T-cell (primary cell): ENCODE measurements at regions not wholly inside any gene's neighbourhood (a gene's known extent, or its start where the extent isn't known, plus 50 kb on each side); places are given as distances from the start of the nearest gene placed in this dataset.
"Not testable (repeated sequence)": the region's sequence is repeated elsewhere in the genome, so short reads cannot be mapped to it uniquely, and the experiment has no call there.

Source experiments
- ATAC-seq, 4 experiments: fragments of 200-7000 bp in 3 of 4; fragments of 150-1000 bp in 1 of 4; cut with Tn5 transposase; replicated peaks in 1 of 4; 1 replicate in 3 of 4; 2 replicates in 1 of 4; pipeline ENCODE4 v1.10.0; 2021; ENCODE audit warnings: moderate library complexity in 3 of 4, mild to moderate bottlenecking in 2 of 4, moderate number of reproducible peaks in 1 of 4
- CTCF ChIA-PET, 2 donors: fragments of 300-600 bp; sonication (Branson Sonifier 250); formaldehyde crosslinking; loops; one replicate each; lab custom pipeline; 2022; ENCODE audit warnings: antibody characterized with exemption in 2 of 2; lab: Charles Lee
- POLR2A ChIA-PET, 2 donors: fragments of 300-600 bp; sonication (Branson Sonifier 250); formaldehyde crosslinking; loops; one replicate each; lab custom pipeline; 2022; ENCODE audit warnings: antibody characterized with exemption in 2 of 2; lab: Charles Lee
- DNase-seq, 35 experiments: peaks; one replicate each; pipeline versions ENCODE4 v3.0.0 to v3.0.0-alpha.2; 2013 to 2023
- H3K27ac ChIP-seq: one replicate; pipeline ENCODE4 v1.5.1; 2013; ENCODE audit warnings: low read length
- H3K27me3 ChIP-seq, 2 experiments: replicated peaks in 1 of 2; 1 replicate in 1 of 2; 2 replicates in 1 of 2; pipeline versions ENCODE4 v1.6.1 to v1.7.0; 2013; ENCODE audit warnings: low read length in 1 of 2, mixed read lengths in 1 of 2; ENCODE audit not compliant: control insufficient read depth in 2 of 2, insufficient read depth in 2 of 2; ENCODE audit errors: extremely low read depth in 1 of 2
- H3K36me3 ChIP-seq, 2 donors: 1 replicate in 1 of 2; 2 replicates in 1 of 2; pipeline versions ENCODE4 v1.6.1 to v1.7.0; 2013; ENCODE audit warnings: low read length in 1 of 2; ENCODE audit not compliant: control insufficient read depth in 2 of 2, insufficient read depth in 1 of 2; ENCODE audit errors: extremely low read depth in 1 of 2
- H3K4me1 ChIP-seq, 2 experiments: 1 replicate in 1 of 2; 2 replicates in 1 of 2; pipeline versions ENCODE4 v1.6.1 to v1.7.0; 2013; ENCODE audit warnings: low read length in 2 of 2, mixed read lengths in 1 of 2; ENCODE audit not compliant: insufficient read depth in 2 of 2, control insufficient read depth in 1 of 2; ENCODE audit errors: extremely low read depth in 1 of 2
- H3K4me3 ChIP-seq, 2 donors: 1 replicate in 1 of 2; 2 replicates in 1 of 2; pipeline versions ENCODE4 v1.5.1 to v1.7.0; 2013; ENCODE audit warnings: mild to moderate bottlenecking in 2 of 2, low read length in 1 of 2, moderate library complexity in 1 of 2; ENCODE audit not compliant: control insufficient read depth in 1 of 2; ENCODE audit errors: extremely low read depth in 1 of 2
- H3K9me3 ChIP-seq: 2 replicates; pipeline ENCODE4 v1.7.0; 2013
- H3K27ac Mint-ChIP-seq, 2 donors: one replicate each; pipeline ENCODE4 v1.8.0; 2020 to 2021; ENCODE audit warnings: mild to moderate bottlenecking in 2 of 2, mixed read lengths in 2 of 2
- H3K27me3 Mint-ChIP-seq, 2 donors: one replicate each; pipeline ENCODE4 v1.8.0; 2021 to 2022; ENCODE audit warnings: mixed read lengths in 2 of 2
- H3K36me3 Mint-ChIP-seq: one replicate; pipeline ENCODE4 v1.8.0; 2021; ENCODE audit warnings: mixed read lengths
- H3K4me1 Mint-ChIP-seq, 3 donors: one replicate each; pipeline ENCODE4 v1.8.0; 2020 to 2022; ENCODE audit warnings: mixed read lengths in 3 of 3, mild to moderate bottlenecking in 1 of 3
- H3K4me3 Mint-ChIP-seq, 3 donors: one replicate each; pipeline ENCODE4 v1.8.0; 2020 to 2022; ENCODE audit warnings: mild to moderate bottlenecking in 3 of 3, mixed read lengths in 3 of 3, moderate library complexity in 3 of 3
- H3K9me3 Mint-ChIP-seq, 3 donors: one replicate each; pipeline ENCODE4 v1.8.0; 2020 to 2022; ENCODE audit warnings: mixed read lengths in 3 of 3
- WGBS: methylation state at CpG from one replicate; pipeline ENCODE4 v1.1.5; 2013; ENCODE audit warnings: missing lambda C conversion rate; ENCODE audit not compliant: insufficient coverage; 5-methylcytosine and 5-hydroxymethylcytosine counted together

DNA sequence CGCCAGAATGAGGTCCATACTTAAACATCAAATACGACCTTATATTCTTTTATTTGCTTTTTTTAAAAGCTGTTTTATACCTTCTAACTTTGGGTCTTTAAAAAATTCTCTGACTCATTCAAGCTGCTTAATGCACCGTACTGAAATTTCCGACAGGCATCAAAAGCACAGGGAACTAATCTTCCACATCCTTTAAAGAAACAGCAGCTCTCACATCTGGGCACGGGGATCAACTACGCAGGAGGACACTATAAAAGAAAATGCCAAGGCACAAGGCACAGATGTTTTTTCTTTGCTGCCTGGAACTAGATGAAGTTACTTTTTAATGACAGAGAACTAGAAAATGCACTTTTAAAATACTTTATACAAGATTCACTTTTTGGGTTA lies 112.4 kb upstream of the ARG1 start:
- Histone ChIP-seq H3K27me3 (no peaks in the 10 kb centered on the region), H3K4me1 (no peaks in the 10 kb centered on the region), H3K36me3 (no peaks in the 10 kb centered on the region), H3K27ac (no peak overlapping the region), H3K9me3 (no peaks in the 10 kb centered on the region), H3K4me3 (no peak overlapping the region)
- H3K4me1 Mint-ChIP-seq: peaks cover 6 to 10% (median 6%) of the 10 kb centered on the region in 3 donors
- ATAC-seq (no peak), DNase-seq (no peak)
- H3K27ac Mint-ChIP-seq: no peak overlapping the region
- CTCF ChIA-PET: interaction anchor here in 1 of 2 donors (0.6 kb wide), 1 partner anchor 12 kb away, joined by 3 read pairs; no protein-coding TSS in a partner anchor
- WGBS: 93% methylated on average over 3 of the region's 6 CpGs
- no peaks in the 10 kb centered on the region for H3K9me3 Mint-ChIP-seq
- no peak overlapping the region for H3K4me3 Mint-ChIP-seq
- POLR2A ChIA-PET: interaction anchor here in 1 of 2 donors (0.6 kb wide), 1 partner anchor 178 kb away, joined by 3 read pairs; no protein-coding TSS in a partner anchor
- no peaks in the 10 kb centered on the region for H3K27me3 Mint-ChIP-seq
- no peaks in the 10 kb centered on the region for H3K36me3 Mint-ChIP-seq

DNA sequence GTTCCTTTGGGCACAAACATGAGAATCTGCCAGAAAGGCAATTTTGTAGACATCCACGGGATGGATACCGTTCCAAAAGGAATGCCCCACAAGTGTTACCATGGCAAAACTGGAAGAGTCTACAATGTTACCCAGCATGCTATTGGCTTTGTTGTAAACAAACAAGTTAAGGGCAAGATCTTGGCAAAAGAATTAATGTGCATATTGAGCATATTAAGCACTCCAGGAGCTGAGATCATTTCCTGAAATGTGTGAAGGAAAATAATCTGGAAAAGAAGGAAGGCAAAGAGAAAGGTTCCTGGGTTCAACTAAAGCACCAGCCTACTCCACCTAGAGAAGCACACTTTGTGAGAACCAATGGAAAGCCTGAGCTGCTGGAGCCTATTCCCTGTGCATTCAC lies 103.9 kb upstream of the ARG1 start:
- no peaks in the 10 kb centered on the region for H3K4me1 ChIP-seq
- 91% methylated on average over 2 of the region's 2 CpGs for WGBS
- H3K36me3 Mint-ChIP-seq: no peaks in the 10 kb centered on the region
- H3K9me3 Mint-ChIP-seq: peaks cover 2 to 8% (median 3%) of the 10 kb centered on the region in 3 donors
- H3K9me3 ChIP-seq: no peaks in the 10 kb centered on the region
- CTCF ChIA-PET: no interaction called here
- DNase-seq (no peak), ATAC-seq (no peak)
- no peak overlapping the region for H3K27ac ChIP-seq
- H3K27ac Mint-ChIP-seq: no peak overlapping the region
- no peaks in the 10 kb centered on the region for H3K27me3 Mint-ChIP-seq
- no peaks in the 10 kb centered on the region for H3K27me3 ChIP-seq
- no peaks in the 10 kb centered on the region for H3K4me1 Mint-ChIP-seq
- no peak overlapping the region for H3K4me3 ChIP-seq
- H3K36me3 ChIP-seq: no peaks in the 10 kb centered on the region
- POLR2A ChIA-PET: no interaction called here
- H3K4me3 Mint-ChIP-seq: no peak overlapping the region

DNA sequence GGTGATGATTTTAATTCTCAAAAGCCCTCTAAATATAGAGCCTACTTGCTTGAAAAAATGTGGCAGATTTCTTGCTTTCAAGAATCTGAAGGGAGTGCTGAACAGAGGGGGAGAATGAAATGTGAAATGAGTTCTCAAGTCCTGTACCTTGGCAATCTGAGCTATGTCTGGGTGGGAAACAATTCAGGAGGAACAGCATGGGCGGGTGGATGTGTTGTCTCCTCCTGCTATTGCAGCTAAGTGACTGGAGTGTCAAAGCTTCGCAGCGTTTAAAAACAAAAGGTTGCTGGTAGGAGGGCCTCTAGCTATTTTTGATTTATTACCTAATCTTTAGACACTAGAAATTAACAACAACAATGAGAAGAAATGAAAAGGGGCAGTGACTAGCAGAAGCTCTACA lies 102.5 kb upstream of the ARG1 start:
- peaks cover 3% of the 10 kb centered on the region for H3K9me3 ChIP-seq
- no peaks in the 10 kb centered on the region for H3K4me1 ChIP-seq
- POLR2A ChIA-PET: no interaction called here
- H3K4me3 ChIP-seq: no peak overlapping the region
- no peaks in the 10 kb centered on the region for H3K27me3 Mint-ChIP-seq
- no peaks in the 10 kb centered on the region for H3K4me1 Mint-ChIP-seq
- no peak overlapping the region for H3K27ac ChIP-seq
- WGBS: no CpG with 5 or more reads among the region's 3 CpGs
- ATAC-seq: no peak
- peaks cover 3 to 18% (median 5%) of the 10 kb centered on the region in 3 donors for H3K9me3 Mint-ChIP-seq
- no peaks in the 10 kb centered on the region for H3K36me3 Mint-ChIP-seq
- no peak for DNase-seq
- H3K27ac Mint-ChIP-seq: no peak overlapping the region
- H3K36me3 ChIP-seq: no peaks in the 10 kb centered on the region
- CTCF ChIA-PET: interaction anchor here (0.6 to 0.9 kb wide), 2 partner anchors 20 to 55 kb away, joined by 3 to 4 read pairs; no protein-coding TSS in a partner anchor
- H3K4me3 Mint-ChIP-seq: no peak overlapping the region
- no peaks in the 10 kb centered on the region for H3K27me3 ChIP-seq

DNA sequence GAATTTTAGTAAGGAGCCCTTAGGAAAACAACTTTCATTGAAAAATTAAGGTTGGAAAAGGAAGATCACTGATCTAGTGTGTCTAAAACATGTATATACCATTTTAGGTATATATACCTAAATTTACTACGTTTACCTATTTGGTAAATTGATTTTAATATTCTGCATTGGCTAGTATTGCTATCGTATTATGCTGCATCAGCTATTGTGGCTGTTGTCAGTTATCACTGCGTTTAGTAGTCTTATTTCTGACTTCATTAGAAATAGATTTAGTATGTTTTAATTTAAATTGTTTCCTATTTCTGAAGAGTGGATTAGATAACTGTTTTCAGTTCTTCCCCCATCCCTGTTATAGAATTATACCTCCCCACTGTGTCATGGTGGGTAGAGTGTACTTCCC lies 101.7 kb upstream of the ARG1 start:
- no peak overlapping the region for H3K4me3 Mint-ChIP-seq
- Histone ChIP-seq H3K9me3 (peaks cover 3% of the 10 kb centered on the region), H3K4me1 (no peaks in the 10 kb centered on the region), H3K4me3 (no peak overlapping the region), H3K27ac (no peak overlapping the region), H3K27me3 (no peaks in the 10 kb centered on the region), H3K36me3 (no peaks in the 10 kb centered on the region)
- H3K27me3 Mint-ChIP-seq: no peaks in the 10 kb centered on the region
- no peaks in the 10 kb centered on the region for H3K4me1 Mint-ChIP-seq
- DNase-seq (no peak), ATAC-seq (no peak)
- POLR2A ChIA-PET: interaction anchor here in 1 of 2 donors (0.5 kb wide), 1 partner anchor 265 kb away, joined by 3 read pairs; no protein-coding TSS in a partner anchor
- peaks cover 3 to 18% (median 5%) of the 10 kb centered on the region in 3 donors for H3K9me3 Mint-ChIP-seq
- WGBS: no CpG with 5 or more reads among the region's 3 CpGs
- no peaks in the 10 kb centered on the region for H3K36me3 Mint-ChIP-seq
- CTCF ChIA-PET: interaction anchor here in 1 of 2 donors (0.9 kb wide), 1 partner anchor 19 kb away, joined by 3 read pairs; no protein-coding TSS in a partner anchor
- H3K27ac Mint-ChIP-seq: no peak overlapping the region

DNA sequence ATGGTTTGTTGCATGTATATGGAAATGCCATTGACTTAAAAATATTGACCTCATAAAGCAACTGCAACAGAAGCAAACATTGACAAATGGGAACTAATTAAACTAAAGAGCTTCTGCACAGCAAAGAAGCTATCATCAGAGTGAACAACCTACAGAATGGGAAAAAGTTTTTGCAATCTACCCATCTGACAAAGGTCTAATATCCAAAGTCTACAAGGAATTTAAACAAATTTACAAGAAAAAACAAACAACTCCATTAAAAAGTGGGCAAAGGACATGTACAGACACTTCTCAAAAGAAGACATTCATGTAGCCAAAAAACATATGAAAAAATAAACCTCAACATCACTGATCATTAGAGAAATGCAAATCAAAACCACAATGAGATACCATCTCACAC lies 99.7 kb upstream of the ARG1 start:
- H3K27me3 Mint-ChIP-seq, H3K27ac Mint-ChIP-seq, H3K4me3 Mint-ChIP-seq, H3K4me1 ChIP-seq, H3K36me3 ChIP-seq, H3K36me3 Mint-ChIP-seq, POLR2A ChIA-PET, H3K9me3 ChIP-seq, H3K4me3 ChIP-seq, H3K4me1 Mint-ChIP-seq, ATAC-seq, H3K27ac ChIP-seq, H3K27me3 ChIP-seq, DNase-seq: not testable (repeated sequence)
- CTCF ChIA-PET: interaction anchor here in 1 of 2 donors (0.7 kb wide), 1 partner anchor 13 kb away, joined by 3 read pairs; no protein-coding TSS in a partner anchor
- peaks cover 3 to 13% (median 5%) of the 10 kb centered on the region in 3 donors for H3K9me3 Mint-ChIP-seq

DNA sequence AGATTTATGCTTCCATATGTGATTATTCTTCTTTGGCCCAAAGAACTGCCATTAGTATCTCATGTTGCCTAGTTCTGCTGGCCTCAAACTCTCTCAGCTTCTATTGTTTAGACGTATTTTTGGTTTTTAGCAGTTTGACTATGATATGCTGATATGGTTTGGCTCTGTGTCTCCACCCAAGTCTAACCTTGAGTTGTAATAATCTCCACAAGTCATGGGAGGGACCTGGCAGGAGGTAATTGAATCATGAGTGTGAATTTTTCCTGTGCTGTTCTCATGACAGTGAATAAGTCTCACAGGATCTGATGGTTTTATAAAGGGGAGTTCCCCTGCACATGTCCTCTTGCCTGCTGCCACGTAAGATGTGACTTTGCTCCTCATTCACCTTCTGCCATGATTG lies 96.7 kb upstream of the ARG1 start:
- WGBS: no CpG with 5 or more reads among the region's 2 CpGs
- Histone ChIP-seq H3K27me3 (no peaks in the 10 kb centered on the region), H3K4me1 (no peaks in the 10 kb centered on the region), H3K4me3 (no peak overlapping the region), H3K9me3 (peaks cover 3% of the 10 kb centered on the region), H3K27ac (no peak overlapping the region), H3K36me3 (no peaks in the 10 kb centered on the region)
- H3K9me3 Mint-ChIP-seq: peaks cover 3 to 13% (median 5%) of the 10 kb centered on the region in 3 donors
- ChIA-PET CTCF (no interaction called here), POLR2A (no interaction called here)
- ATAC-seq: no peak
- no peaks in the 10 kb centered on the region for H3K4me1 Mint-ChIP-seq
- H3K27me3 Mint-ChIP-seq: no peaks in the 10 kb centered on the region
- no peak overlapping the region for H3K4me3 Mint-ChIP-seq
- no peak for DNase-seq
- no peaks in the 10 kb centered on the region for H3K36me3 Mint-ChIP-seq
- no peak overlapping the region for H3K27ac Mint-ChIP-seq

DNA sequence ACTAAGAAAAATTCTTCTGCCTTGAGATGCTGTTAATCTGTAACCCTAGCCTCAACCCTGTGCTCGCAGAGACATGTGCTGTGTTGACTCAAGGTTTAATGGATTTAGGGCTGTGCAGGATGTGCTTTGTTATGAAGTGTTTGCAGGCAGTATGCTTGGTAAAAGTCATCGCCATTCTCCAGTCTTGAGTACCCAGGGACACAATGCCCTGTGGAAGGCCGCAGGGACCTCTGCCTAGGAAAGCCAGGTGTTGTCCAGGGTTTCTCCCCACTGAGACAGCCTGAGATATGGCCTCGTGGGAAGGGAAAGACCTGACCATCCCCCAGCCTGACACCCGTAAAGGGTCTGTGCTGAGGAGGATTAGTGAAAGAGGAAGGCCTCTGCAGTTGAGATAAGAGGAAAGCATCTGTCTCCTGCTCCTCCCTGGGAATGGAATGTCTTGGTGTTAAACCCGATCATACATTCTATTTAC lies 94.2 kb upstream of the ARG1 start:
- CTCF ChIA-PET, H3K4me3 Mint-ChIP-seq: not testable (repeated sequence)
- H3K9me3 Mint-ChIP-seq: peaks cover 3 to 13% (median 5%) of the 10 kb centered on the region in 3 donors

More for the DNA sequence above, 94.2 kb upstream of the ARG1 start:
- WGBS: no CpG with 5 or more reads among the region's 6 CpGs
- POLR2A ChIA-PET, H3K4me1 Mint-ChIP-seq, H3K27me3 ChIP-seq, H3K36me3 ChIP-seq, H3K36me3 Mint-ChIP-seq, ATAC-seq, H3K9me3 ChIP-seq, H3K4me3 ChIP-seq, DNase-seq, H3K4me1 ChIP-seq, H3K27ac Mint-ChIP-seq, H3K27ac ChIP-seq, H3K27me3 Mint-ChIP-seq: not testable (repeated sequence)
